Sigmoid colon (tissue), 6 donors: ENCODE measurements at regions not wholly inside any gene's neighbourhood (a gene's known extent, or its start where the extent isn't known, plus 50 kb on each side); places are given as distances from the start of the nearest gene placed in this dataset.
A peak's percentile ranks its signal among the peaks of the same experiment; 100 is the strongest.

Experiments used
- DNase-seq: peaks from one replicate; pipeline ENCODE4 v3.0.0-alpha.2; 2019
- H3K27ac ChIP-seq, 4 donors: fragments of 200-600 bp; sonication (generic); one replicate each; pipeline ENCODE4 v1.5.1; 2016 to 2019; ENCODE audit warnings: mild to moderate bottlenecking in 1 of 4
- H3K27me3 ChIP-seq, 3 donors: fragments of 200-600 bp; sonication (generic); one replicate each; pipeline ENCODE4 v1.5.1; 2019; ENCODE audit warnings: mild to moderate bottlenecking in 1 of 3
- H3K36me3 ChIP-seq, 4 donors: fragments of 200-600 bp; sonication (generic); one replicate each; pipeline ENCODE4 v1.5.1; 2016 to 2019
- H3K4me1 ChIP-seq, 4 donors: fragments of 200-600 bp; sonication (generic); one replicate each; pipeline ENCODE4 v1.5.1; 2017 to 2019
- H3K4me3 ChIP-seq, 4 donors: fragments of 200-600 bp; sonication (generic); one replicate each; pipeline ENCODE4 v1.5.1; 2017 to 2019; ENCODE audit warnings: mild to moderate bottlenecking in 2 of 4, moderate library complexity in 1 of 4
- H3K9me3 ChIP-seq, 4 donors: fragments of 200-600 bp in 3 of 4; sonication (generic) in 3 of 4; one replicate each; pipeline versions ENCODE4 v1.5.1 to v1.6.1; 2013 to 2019
- EP300 ChIP-seq, 4 donors: sonication (generic); formaldehyde crosslinking; IDR thresholded peaks; one replicate each; pipeline ENCODE4 v1.6.1; 2017; ENCODE audit warnings: antibody characterized with exemption in 4 of 4
- POLR2A ChIP-seq, 2 donors: fragments of 450-650 bp; IDR thresholded peaks; one replicate each; pipeline ENCODE4 v1.6.1; 2016; ENCODE audit warnings: antibody characterized with exemption in 2 of 2, mild to moderate bottlenecking in 2 of 2, moderate library complexity in 2 of 2
- POLR2AphosphoS5 ChIP-seq, 4 donors: sonication (generic); formaldehyde crosslinking; IDR thresholded peaks; one replicate each; pipeline ENCODE4 v1.6.1; 2017; ENCODE audit warnings: antibody characterized with exemption in 4 of 4
- WGBS, 2 donors: extraction: QIAGEN DNeasy Blood & Tissue Kit; methylation state at CpG; one replicate each; pipeline ENCODE4 v1.1.7; 2013; 5-methylcytosine and 5-hydroxymethylcytosine counted together
- intact Hi-C: fragments of 100-400 bp; cut with DNase I; formaldehyde crosslinking; loops from one replicate; pipeline ENCODE4 v1.15.1; 2023
- TF ChIP-seq, protein P1 (sequence below), 4 experiments: fragments of 450-650 bp in 3 of 4; fragments of 200-600 bp in 1 of 4; IDR thresholded peaks; one replicate each; pipeline ENCODE4 v1.5.1; 2016 to 2019; ENCODE audit warnings: antibody characterized with exemption in 4 of 4, mild to moderate bottlenecking in 3 of 4, moderate library complexity in 2 of 4
- donor health status: healthy with polysubstance abuse.
- donor health status: healthy.

DNA sequence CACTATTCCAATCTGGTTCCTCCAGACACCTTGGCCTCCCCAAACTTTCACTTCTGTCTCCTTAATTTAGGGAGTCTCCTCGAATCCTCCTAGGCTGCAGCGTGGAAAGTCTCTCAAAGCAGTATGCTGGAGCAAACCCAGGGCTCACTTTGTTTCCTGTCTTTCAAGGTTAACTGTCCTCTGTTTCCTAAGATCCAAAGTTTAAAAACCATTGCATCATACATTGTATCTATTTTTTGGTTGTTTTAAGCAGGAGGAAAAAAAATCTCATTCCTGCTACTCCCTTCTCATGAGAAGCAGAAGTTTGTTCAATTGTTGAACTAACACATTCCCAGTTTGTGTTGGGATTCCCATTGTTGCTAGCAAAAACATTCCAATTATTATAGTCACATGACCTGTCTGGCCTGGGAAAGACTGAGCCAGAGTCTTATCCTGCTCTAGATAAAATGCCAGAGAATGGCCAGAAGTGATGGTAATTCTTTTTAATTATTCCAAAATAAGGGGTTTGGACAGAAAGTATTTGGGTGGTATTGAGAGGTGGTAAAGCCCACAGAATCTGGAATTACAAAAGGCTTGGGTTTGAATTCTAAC lies 67.3 kb downstream of the HSPB8 start:
- H3K36me3 ChIP-seq, result no peaks in the 10 kb centered on the region
- TF ChIP-seq POLR2AphosphoS5 (IDR thresholded peaks at IDR 0.05) (no peak), POLR2A (IDR thresholded peaks at IDR 0.05) (no peak), EP300 (IDR thresholded peaks at IDR 0.05) (no peak)
- TF ChIP-seq, protein P1, sequence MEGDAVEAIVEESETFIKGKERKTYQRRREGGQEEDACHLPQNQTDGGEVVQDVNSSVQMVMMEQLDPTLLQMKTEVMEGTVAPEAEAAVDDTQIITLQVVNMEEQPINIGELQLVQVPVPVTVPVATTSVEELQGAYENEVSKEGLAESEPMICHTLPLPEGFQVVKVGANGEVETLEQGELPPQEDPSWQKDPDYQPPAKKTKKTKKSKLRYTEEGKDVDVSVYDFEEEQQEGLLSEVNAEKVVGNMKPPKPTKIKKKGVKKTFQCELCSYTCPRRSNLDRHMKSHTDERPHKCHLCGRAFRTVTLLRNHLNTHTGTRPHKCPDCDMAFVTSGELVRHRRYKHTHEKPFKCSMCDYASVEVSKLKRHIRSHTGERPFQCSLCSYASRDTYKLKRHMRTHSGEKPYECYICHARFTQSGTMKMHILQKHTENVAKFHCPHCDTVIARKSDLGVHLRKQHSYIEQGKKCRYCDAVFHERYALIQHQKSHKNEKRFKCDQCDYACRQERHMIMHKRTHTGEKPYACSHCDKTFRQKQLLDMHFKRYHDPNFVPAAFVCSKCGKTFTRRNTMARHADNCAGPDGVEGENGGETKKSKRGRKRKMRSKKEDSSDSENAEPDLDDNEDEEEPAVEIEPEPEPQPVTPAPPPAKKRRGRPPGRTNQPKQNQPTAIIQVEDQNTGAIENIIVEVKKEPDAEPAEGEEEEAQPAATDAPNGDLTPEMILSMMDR (IDR thresholded peaks at IDR 0.05), result no peak
- no peak for DNase-seq
- intact Hi-C loops, result no loop called here
- peak overlapping the region in 2 of 4 donors; percentile 21 to 36 for H3K27ac ChIP-seq
- no peaks in the 10 kb centered on the region for H3K27me3 ChIP-seq
- 54 to 65% methylated on average over 2 of the region's 2 CpGs for WGBS, 2 donors
- H3K4me1 ChIP-seq, result peaks cover 0 to 18% (median 10%) of the 10 kb centered on the region in 4 donors
- no peak overlapping the region for H3K4me3 ChIP-seq
- H3K9me3 ChIP-seq, result no peaks in the 10 kb centered on the region

DNA sequence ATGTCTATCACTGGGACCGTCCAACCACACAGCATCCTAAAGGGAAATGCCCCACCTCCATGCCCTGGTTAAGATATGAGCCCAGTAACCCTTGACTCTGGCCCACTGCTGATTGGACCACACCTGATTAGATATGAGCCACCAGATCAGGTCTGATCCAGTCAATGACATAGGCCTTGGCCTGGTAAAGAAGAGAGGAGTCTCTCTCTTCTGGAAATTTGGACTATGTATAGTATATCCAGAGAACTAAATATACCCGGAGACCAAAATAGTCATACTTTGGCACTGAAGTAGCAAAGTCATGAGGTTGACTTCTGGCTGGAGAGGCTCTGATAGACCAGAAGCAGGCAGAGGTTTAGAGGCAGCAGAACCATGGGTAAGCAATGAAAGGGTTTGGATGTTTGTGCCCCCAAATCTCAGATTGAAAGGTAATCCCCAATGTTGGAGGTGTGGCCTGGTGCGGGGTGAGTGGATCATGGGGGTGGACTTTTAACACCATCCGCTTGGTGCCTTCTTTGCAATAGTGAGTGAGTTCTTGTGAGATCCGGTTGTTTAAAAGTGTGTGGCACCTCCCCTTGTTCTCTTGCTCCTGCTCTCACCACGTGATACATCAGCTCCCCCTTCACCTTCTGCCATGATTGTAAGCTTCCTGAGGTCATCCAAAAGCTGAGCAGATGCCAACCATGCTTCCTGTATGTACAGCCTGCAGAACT lies 68.4 kb downstream of the HSPB8 start:
- Histone ChIP-seq H3K27me3 (no peaks in the 10 kb centered on the region), H3K9me3 (peaks cover 0 to 3% (median 0%) of the 10 kb centered on the region in 4 donors), H3K27ac (peak overlapping the region in 1 of 4 donors; percentile 36), H3K4me1 (peaks cover 0 to 18% (median 10%) of the 10 kb centered on the region in 4 donors), H3K36me3 (no peaks in the 10 kb centered on the region), H3K4me3 (no peak overlapping the region)
- intact Hi-C loops, result no loop called here
- WGBS, 2 donors, result 69 to 71% methylated on average over 6 of the region's 6 CpGs
- TF ChIP-seq EP300 (IDR thresholded peaks at IDR 0.05), result no peak
- TF ChIP-seq, protein P1 (IDR thresholded peaks at IDR 0.05), result no peak
- no peak for TF ChIP-seq POLR2A (IDR thresholded peaks at IDR 0.05)
- no peak for TF ChIP-seq POLR2AphosphoS5 (IDR thresholded peaks at IDR 0.05)
- DNase-seq, result no peak

DNA sequence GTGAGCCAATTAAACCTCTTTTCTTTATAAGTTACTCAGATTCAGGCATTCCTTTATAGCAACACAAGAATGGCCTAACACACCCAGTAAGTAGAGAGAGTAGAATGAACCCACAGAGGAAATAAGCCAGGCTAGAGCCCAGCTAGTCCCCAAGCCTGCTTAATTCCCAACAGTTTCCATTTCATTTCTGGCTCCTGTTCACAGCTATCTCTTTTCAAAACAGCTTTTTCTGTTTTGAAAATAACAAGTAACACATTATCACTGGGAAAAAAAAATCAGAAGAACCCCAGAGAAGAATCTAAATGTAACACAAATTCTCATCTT lies 69.0 kb downstream of the HSPB8 start:
- Histone ChIP-seq H3K27me3 (no peaks in the 10 kb centered on the region), H3K9me3 (peaks cover 0 to 3% (median 0%) of the 10 kb centered on the region in 4 donors), H3K27ac (peak overlapping the region in 1 of 4 donors; percentile 36), H3K4me1 (peaks cover 0 to 18% (median 10%) of the 10 kb centered on the region in 4 donors), H3K36me3 (no peaks in the 10 kb centered on the region), H3K4me3 (no peak overlapping the region)
- TF ChIP-seq POLR2A (IDR thresholded peaks at IDR 0.05) (no peak), POLR2AphosphoS5 (IDR thresholded peaks at IDR 0.05) (no peak), EP300 (IDR thresholded peaks at IDR 0.05) (no peak)
- TF ChIP-seq, protein P1 (IDR thresholded peaks at IDR 0.05), result no peak
- intact Hi-C loops, result no loop called here
- DNase-seq, result no peak

DNA sequence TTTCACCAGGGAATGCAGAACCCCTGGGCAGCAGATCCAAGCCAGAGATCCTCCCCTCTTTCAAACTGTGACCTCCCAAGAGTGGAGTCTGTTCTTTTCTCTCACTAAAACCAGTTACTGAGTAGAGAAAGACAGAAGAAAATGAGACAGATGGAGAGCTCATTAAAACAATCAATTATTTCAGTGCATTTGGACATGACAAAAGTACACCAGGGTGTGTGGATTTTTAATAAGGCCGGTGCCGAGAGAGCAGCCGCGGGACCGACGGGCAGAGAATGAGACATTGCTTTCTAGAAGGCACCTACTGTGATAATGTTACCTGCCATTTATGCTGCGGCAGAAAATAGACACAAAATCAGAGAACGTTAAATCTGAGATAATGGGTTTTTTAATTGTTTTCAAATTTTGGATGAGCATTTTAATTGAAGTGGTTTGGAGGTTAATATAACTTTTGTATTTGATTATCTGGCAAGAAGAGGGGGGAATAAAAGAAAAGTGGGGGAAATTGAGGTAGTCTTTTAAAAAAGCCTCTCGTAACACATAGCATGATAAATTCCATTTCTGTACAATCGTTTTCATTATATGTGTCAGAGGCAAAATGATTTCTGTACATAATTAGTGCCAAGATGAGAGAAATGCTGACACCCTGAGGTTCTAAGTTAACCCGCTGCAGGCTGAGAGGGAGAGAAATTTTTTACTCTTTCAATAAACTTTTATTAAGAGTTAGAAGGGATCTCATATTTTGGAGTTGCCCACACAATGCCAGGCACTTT lies 70.8 kb downstream of the HSPB8 start:
- TF ChIP-seq EP300 (IDR thresholded peaks at IDR 0.05), result no peak
- TF ChIP-seq POLR2AphosphoS5 (IDR thresholded peaks at IDR 0.05), result no peak
- no peak for TF ChIP-seq POLR2A (IDR thresholded peaks at IDR 0.05)
- TF ChIP-seq, protein P1 (IDR thresholded peaks at IDR 0.05), result no peak
- 81 to 90% methylated on average over 11 of the region's 11 CpGs for WGBS, 2 donors
- no peak overlapping the region for H3K27ac ChIP-seq
- H3K4me1 ChIP-seq, result peaks cover 0 to 18% (median 10%) of the 10 kb centered on the region in 4 donors
- H3K4me3 ChIP-seq, result no peak overlapping the region
- no peaks in the 10 kb centered on the region for H3K27me3 ChIP-seq
- H3K36me3 ChIP-seq, result no peaks in the 10 kb centered on the region
- no peak for DNase-seq
- intact Hi-C loops, result no loop called here
- peaks cover 0 to 3% (median 0%) of the 10 kb centered on the region in 4 donors for H3K9me3 ChIP-seq
